OCI-LY1 (cell line): ENCODE measurements at regions not wholly inside any gene's neighbourhood (a gene's known extent, or its start where the extent isn't known, plus 50 kb on each side); places are given as distances from the start of the nearest gene placed in this dataset.

Experiments used
- H2AFZ ChIP-seq: fragments of 200-600 bp; sonication (generic), shearing (Covaris generic); 2 replicates; pipeline ENCODE4 v1.6.0; 2014; ENCODE audit warnings: antibody characterized with exemption, mild to moderate bottlenecking, low read length
- H3F3A ChIP-seq: fragments of 200-600 bp; sonication (generic), shearing (Covaris generic); 2 replicates; pipeline ENCODE4 v1.6.0; 2014; ENCODE audit warnings: mild to moderate bottlenecking, antibody characterized with exemption, low read length, moderate library complexity; ENCODE audit not compliant: insufficient read depth
- H3K27ac ChIP-seq: fragments of 200-600 bp; sonication (generic); 2 replicates; pipeline ENCODE4 v1.5.1; 2014; ENCODE audit warnings: low read length, mixed run types, mild to moderate bottlenecking, low read depth; ENCODE audit not compliant: poor library complexity, severe bottlenecking
- H3K27me3 ChIP-seq: fragments of 200-600 bp; sonication (generic); 2 replicates; pipeline ENCODE4 v1.6.0; 2014; ENCODE audit warnings: antibody characterized with exemption, mild to moderate bottlenecking, low read length, moderate library complexity; ENCODE audit not compliant: insufficient read depth
- H3K36me3 ChIP-seq: fragments of 200-600 bp; sonication (generic); 2 replicates; pipeline ENCODE4 v1.6.1; 2014; ENCODE audit warnings: mild to moderate bottlenecking, antibody characterized with exemption, low read length, moderate library complexity, mixed read lengths; ENCODE audit not compliant: insufficient read depth
- H3K4me1 ChIP-seq: fragments of 200-600 bp; sonication (generic); 2 replicates; pipeline ENCODE4 v1.5.1; 2014; ENCODE audit warnings: mild to moderate bottlenecking, low read length, moderate library complexity; ENCODE audit not compliant: insufficient read depth, severe bottlenecking
- H3K4me2 ChIP-seq: fragments of 200-600 bp; sonication (generic), shearing (Covaris generic); 2 replicates; pipeline ENCODE4 v1.6.1; 2014; ENCODE audit warnings: low read length
- H3K4me3 ChIP-seq: fragments of 200-600 bp; sonication (generic); 2 replicates; pipeline ENCODE4 v1.5.1; 2014; ENCODE audit warnings: low read length, low read depth, mild to moderate bottlenecking, mixed read lengths; ENCODE audit not compliant: poor library complexity, severe bottlenecking
- H3K79me2 ChIP-seq: fragments of 200-600 bp; shearing (Covaris generic); 2 replicates; pipeline ENCODE4 v1.6.1; 2016; ENCODE audit warnings: mixed run types, low read length, mixed read lengths; ENCODE audit not compliant: insufficient read depth
- H3K9ac ChIP-seq: fragments of 200-600 bp; sonication (generic), shearing (Covaris generic); 2 replicates; pipeline ENCODE4 v1.6.1; 2014; ENCODE audit warnings: mild to moderate bottlenecking, low read length, mixed read lengths
- H3K9me2 ChIP-seq: fragments of 200-600 bp; sonication (generic), shearing (Covaris generic); 2 replicates; pipeline ENCODE4 v1.6.1; 2014; ENCODE audit warnings: low read depth, mild to moderate bottlenecking, low read length, mixed read lengths
- H3K9me3 ChIP-seq: fragments of 200-600 bp; shearing (Covaris generic); 2 replicates; pipeline ENCODE4 v1.6.1; 2014; ENCODE audit warnings: low read length, mixed read lengths
- H4K20me1 ChIP-seq: fragments of 200-600 bp; sonication (generic), shearing (Covaris generic); 2 replicates; pipeline ENCODE4 v1.6.0; 2016; ENCODE audit warnings: mild to moderate bottlenecking, low read length; ENCODE audit not compliant: insufficient read depth
- CTCF ChIP-seq: fragments of 200-600 bp; sonication (generic), shearing (Covaris generic); IDR thresholded peaks from 2 replicates; pipeline ENCODE4 v1.5.1; 2017; ENCODE audit warnings: mild to moderate bottlenecking, antibody characterized with exemption, low read length, moderate library complexity, mixed read lengths
- EZH2 ChIP-seq: fragments of 200-600 bp; sonication (generic), shearing (Covaris generic); IDR thresholded peaks from 2 replicates; pipeline ENCODE4 v1.8.0; 2017; ENCODE audit warnings: borderline replicate concordance, mixed run types, mild to moderate bottlenecking, antibody characterized with exemption, low read length, moderate library complexity, mixed read lengths

GRCh38 chr14:55749201-55749812, 169.3 kb downstream of the KTN1 start:
- no peaks in the 10 kb centered on the region for H4K20me1 ChIP-seq
- H3K4me1 ChIP-seq = no peaks in the 10 kb centered on the region
- no peak overlapping the region for H3K4me3 ChIP-seq
- H3K9me3 ChIP-seq = no peaks in the 10 kb centered on the region
- H3K79me2 ChIP-seq = no peaks in the 10 kb centered on the region
- no peaks in the 10 kb centered on the region for H3F3A ChIP-seq
- H3K9ac ChIP-seq = no peak overlapping the region
- no peak overlapping the region for H3K4me2 ChIP-seq
- H3K9me2 ChIP-seq = no peaks in the 10 kb centered on the region
- H3K27me3 ChIP-seq = no peaks in the 10 kb centered on the region
- H3K27ac ChIP-seq = no peak overlapping the region
- no peaks in the 10 kb centered on the region for H3K36me3 ChIP-seq
- no peak overlapping the region for H2AFZ ChIP-seq
- TF ChIP-seq EZH2 (no peak), CTCF (no peak)

GRCh38 chr14:55749946-55750345, 169.9 kb downstream of the KTN1 start:
- no peaks in the 10 kb centered on the region for H4K20me1 ChIP-seq
- H3K27me3 ChIP-seq = no peaks in the 10 kb centered on the region
- no peaks in the 10 kb centered on the region for H3K79me2 ChIP-seq
- no peak overlapping the region for H3K4me2 ChIP-seq
- no peaks in the 10 kb centered on the region for H3K36me3 ChIP-seq
- H2AFZ ChIP-seq = no peak overlapping the region
- TF ChIP-seq CTCF (no peak), EZH2 (no peak)
- H3K9me2 ChIP-seq = no peaks in the 10 kb centered on the region
- no peak overlapping the region for H3K4me3 ChIP-seq
- H3K9me3 ChIP-seq = no peaks in the 10 kb centered on the region
- H3K27ac ChIP-seq = no peak overlapping the region
- H3K9ac ChIP-seq = no peak overlapping the region
- H3K4me1 ChIP-seq = no peaks in the 10 kb centered on the region
- no peaks in the 10 kb centered on the region for H3F3A ChIP-seq

- H2AFZ ChIP-seq = no peak overlapping the region
- no peaks in the 10 kb centered on the region for H3K27me3 ChIP-seq
- H3K9me3 ChIP-seq = no peaks in the 10 kb centered on the region
- no peak overlapping the region for H3K4me2 ChIP-seq
- no peaks in the 10 kb centered on the region for H3F3A ChIP-seq
- H3K4me1 ChIP-seq = no peaks in the 10 kb centered on the region
- no peak overlapping the region for H3K9ac ChIP-seq
- no peaks in the 10 kb centered on the region for H3K36me3 ChIP-seq
- H3K4me3 ChIP-seq = no peak overlapping the region
- H4K20me1 ChIP-seq = no peaks in the 10 kb centered on the region
- TF ChIP-seq CTCF (no peak), EZH2 (no peak)
- no peaks in the 10 kb centered on the region for H3K9me2 ChIP-seq
- no peaks in the 10 kb centered on the region for H3K79me2 ChIP-seq
- no peak overlapping the region for H3K27ac ChIP-seq
Observed at GRCh38 chr14:55752580-55753390, 172.8 kb downstream of the KTN1 start.
